HL-60 (cell line): ENCODE measurements at regions not wholly inside any gene's neighbourhood (a gene's known extent, or its start where the extent isn't known, plus 50 kb on each side); places are given as distances from the start of the nearest gene placed in this dataset.
A peak's percentile ranks its signal among the peaks of the same experiment; 100 is the strongest.

Experiments
- DNase-seq, 2 experiments: peaks; one replicate each; pipeline ENCODE4 v3.0.0-alpha.2; 2010 to 2020; ENCODE audit warnings: low read depth in 1 of 2, low spot score in 1 of 2
- H3K27ac ChIP-seq: fragments of 250-450 bp; sonication (Bioruptor Pico); replicated peaks from 2 replicates; pipeline ENCODE4 v1.5.1; 2020; ENCODE audit warnings: mild to moderate bottlenecking, moderate library complexity
- H3K27me3 ChIP-seq: fragments of 250-450 bp; sonication (Bioruptor Pico); 2 replicates; pipeline ENCODE4 v1.5.1; 2021; ENCODE audit warnings: mild to moderate bottlenecking, moderate library complexity; ENCODE audit not compliant: insufficient read depth, poor library complexity, severe bottlenecking
- H3K4me3 ChIP-seq: replicated peaks from 2 replicates; pipeline ENCODE4 v1.5.1; 2011; ENCODE audit warnings: mild to moderate bottlenecking, control low read depth, low read length; ENCODE audit not compliant: insufficient read depth
- GABPA ChIP-seq: IDR thresholded peaks from 2 replicates; pipeline ENCODE4 v1.6.1; 2012; ENCODE audit warnings: low read depth
- POLR2AphosphoS5 ChIP-seq: IDR thresholded peaks from 2 replicates; pipeline ENCODE4 v1.6.1; 2012; ENCODE audit warnings: low read depth
- REST ChIP-seq: IDR thresholded peaks from 2 replicates; pipeline ENCODE4 v1.6.1; 2012; ENCODE audit warnings: low read depth; ENCODE audit not compliant: insufficient replicate concordance
- SPI1 ChIP-seq: IDR thresholded peaks from 2 replicates; pipeline ENCODE4 v1.6.1; 2012; ENCODE audit warnings: low read depth, mild to moderate bottlenecking, borderline replicate concordance
- TF ChIP-seq, protein P1 (sequence below): IDR thresholded peaks from one replicate; pipeline ENCODE4 v1.5.1; 2011; ENCODE audit warnings: low read length, control low read depth, inconsistent platforms; ENCODE audit not compliant: insufficient read depth

DNA sequence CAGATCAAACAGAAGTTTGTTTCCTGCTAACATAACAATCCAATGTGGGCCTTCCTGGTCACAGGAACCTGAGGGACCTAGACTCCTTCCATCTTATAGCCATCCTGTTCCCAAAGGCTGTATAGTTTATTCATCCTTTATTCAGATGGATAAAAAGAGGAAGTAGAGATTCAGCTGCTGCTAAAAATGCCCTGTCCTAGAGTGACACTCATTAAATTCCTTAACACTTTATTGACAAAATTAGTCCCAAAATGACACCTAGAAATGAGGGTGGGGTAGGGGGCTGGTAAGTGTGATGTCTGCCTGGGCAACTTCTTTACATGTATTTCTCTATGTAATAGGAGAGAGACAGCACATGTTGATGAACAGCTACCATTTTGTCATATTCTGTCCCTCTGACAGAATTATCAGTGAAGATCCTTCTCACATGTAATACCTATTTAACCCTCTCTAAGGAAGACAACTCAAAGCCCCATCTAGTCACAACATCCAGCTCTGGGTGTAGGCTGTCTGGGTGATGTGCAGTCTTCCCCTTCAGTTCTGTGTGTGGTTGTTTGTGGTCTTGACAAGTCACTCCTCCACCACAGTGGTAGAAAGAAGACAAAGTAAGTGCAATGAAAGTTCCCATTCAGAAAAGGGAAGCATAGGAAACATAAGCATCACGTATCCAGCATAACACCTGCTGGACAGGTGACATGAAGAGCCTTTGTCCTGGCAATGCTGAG is 253.9 kb upstream of the CNTNAP5 start:
- no peak for DNase-seq
- no peak for TF ChIP-seq POLR2AphosphoS5
- TF ChIP-seq, protein P1, sequence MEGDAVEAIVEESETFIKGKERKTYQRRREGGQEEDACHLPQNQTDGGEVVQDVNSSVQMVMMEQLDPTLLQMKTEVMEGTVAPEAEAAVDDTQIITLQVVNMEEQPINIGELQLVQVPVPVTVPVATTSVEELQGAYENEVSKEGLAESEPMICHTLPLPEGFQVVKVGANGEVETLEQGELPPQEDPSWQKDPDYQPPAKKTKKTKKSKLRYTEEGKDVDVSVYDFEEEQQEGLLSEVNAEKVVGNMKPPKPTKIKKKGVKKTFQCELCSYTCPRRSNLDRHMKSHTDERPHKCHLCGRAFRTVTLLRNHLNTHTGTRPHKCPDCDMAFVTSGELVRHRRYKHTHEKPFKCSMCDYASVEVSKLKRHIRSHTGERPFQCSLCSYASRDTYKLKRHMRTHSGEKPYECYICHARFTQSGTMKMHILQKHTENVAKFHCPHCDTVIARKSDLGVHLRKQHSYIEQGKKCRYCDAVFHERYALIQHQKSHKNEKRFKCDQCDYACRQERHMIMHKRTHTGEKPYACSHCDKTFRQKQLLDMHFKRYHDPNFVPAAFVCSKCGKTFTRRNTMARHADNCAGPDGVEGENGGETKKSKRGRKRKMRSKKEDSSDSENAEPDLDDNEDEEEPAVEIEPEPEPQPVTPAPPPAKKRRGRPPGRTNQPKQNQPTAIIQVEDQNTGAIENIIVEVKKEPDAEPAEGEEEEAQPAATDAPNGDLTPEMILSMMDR: no peak
- TF ChIP-seq GABPA: no peak
- no peak for TF ChIP-seq SPI1
- Histone ChIP-seq H3K27me3 (no peaks in the 10 kb centered on the region), H3K4me3 (no peak overlapping the region), H3K27ac (no peak overlapping the region)

GRCh38 chr2:123771928-123772632 is 253.0 kb upstream of the CNTNAP5 start:
- no peak overlapping the region for H3K27ac ChIP-seq
- H3K27me3 ChIP-seq: no peaks in the 10 kb centered on the region
- no peak overlapping the region for H3K4me3 ChIP-seq
- TF ChIP-seq REST (no peak), SPI1 (peak; percentile 13; the same call in 1 of the 2 replicates)
- DNase-seq: no peak

DNA sequence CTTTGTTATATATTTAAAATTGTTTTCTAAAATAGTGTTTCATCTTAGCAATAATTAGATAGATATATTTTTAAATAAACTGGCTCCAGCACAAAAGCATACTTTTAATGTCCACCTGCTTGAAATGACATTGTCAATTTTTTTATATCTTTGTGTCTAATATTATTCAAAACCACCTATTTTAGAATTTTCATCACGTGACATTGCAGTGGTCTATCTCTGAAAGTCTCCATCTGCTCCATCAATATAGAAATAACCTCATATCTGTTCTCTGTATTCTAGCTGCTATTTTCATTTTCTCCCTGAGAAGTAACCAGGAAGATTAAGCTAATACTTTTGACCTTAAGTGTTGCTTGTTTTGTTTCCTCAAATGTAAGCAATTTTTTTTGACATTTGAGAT is 248.0 kb upstream of the CNTNAP5 start:
- TF ChIP-seq SPI1: no peak
- TF ChIP-seq, protein P1: no peak
- TF ChIP-seq GABPA: no peak
- TF ChIP-seq POLR2AphosphoS5: no peak
- TF ChIP-seq REST: no peak
- H3K27ac ChIP-seq: no peak overlapping the region
- no peak for DNase-seq
- H3K4me3 ChIP-seq: no peak overlapping the region
- H3K27me3 ChIP-seq: no peaks in the 10 kb centered on the region

GRCh38 chr2:123783164-123783563 is 241.9 kb upstream of the CNTNAP5 start:
- TF ChIP-seq REST (no peak), POLR2AphosphoS5 (no peak), SPI1 (no peak), GABPA (no peak)
- TF ChIP-seq, protein P1: no peak
- no peak overlapping the region for H3K4me3 ChIP-seq
- H3K27me3 ChIP-seq: no peaks in the 10 kb centered on the region
- DNase-seq: no peak
- H3K27ac ChIP-seq: no peak overlapping the region
